ENCODE measurements at regions not wholly inside any gene's neighbourhood (a gene's known extent, or its start where the extent isn't known, plus 50 kb on each side); places are given as distances from the start of the nearest gene placed in this dataset.

GRCh38 chr7:25557379-25557917 lies 329.2 kb upstream of the NPVF start:
- TF ChIP-seq CTCF (IDR thresholded peaks at IDR 0.05; ENCODE audit: low read depth, low read length) (no peak), EZH2phosphoT487 (IDR thresholded peaks at IDR 0.05; ENCODE audit: low read depth) (no peak)

Data from OCI-LY3 (cell line).